Globus pallidus (tissue), 1 donor: ENCODE measurements at regions not wholly inside any gene's neighbourhood (a gene's known extent, or its start where the extent isn't known, plus 50 kb on each side); places are given as distances from the start of the nearest gene placed in this dataset.

Experiments
- DNase-seq: peaks from one replicate; pipeline ENCODE4 v3.0.0-alpha.2; 2015; ENCODE audit warnings: low spot score

DNA sequence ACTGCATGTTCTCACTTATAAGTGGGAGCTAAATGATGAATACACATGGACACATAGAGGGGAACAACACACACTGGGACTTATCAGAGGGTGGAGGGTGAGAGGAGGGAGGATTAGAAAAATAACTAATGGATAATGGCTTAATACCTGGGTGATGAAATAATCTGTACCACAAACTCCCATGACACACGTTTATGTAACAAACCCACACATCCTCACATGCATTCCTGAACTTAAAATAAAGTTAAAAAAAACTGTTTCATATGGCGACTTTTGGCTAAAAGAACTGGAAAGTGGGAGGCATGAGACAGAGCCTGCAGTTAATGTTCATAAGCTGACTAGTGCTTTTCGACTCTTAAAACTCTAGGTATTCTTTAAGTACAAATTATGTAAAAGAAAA lies 98.9 kb upstream of the NPFFR2 start:
- no peak for DNase-seq

DNA sequence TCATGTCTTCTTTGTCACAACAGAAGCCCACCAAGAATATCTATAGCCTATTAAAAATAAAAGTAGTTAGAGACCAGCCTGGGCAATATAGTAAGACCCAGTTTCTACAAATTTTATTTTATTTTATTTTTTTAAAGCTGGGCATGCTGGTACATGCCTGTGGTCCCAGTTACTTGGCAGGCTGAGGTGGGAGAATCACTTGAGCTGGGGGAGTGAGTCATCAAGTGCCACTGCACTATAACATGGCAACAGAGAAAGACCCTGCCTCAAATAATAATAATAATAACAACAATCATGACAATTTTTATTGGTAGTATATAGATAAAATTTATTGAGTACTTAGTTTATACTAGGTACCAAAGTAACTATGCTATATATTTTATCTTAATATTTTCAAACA lies 93.0 kb upstream of the NPFFR2 start:
- DNase-seq, result no peak

DNA sequence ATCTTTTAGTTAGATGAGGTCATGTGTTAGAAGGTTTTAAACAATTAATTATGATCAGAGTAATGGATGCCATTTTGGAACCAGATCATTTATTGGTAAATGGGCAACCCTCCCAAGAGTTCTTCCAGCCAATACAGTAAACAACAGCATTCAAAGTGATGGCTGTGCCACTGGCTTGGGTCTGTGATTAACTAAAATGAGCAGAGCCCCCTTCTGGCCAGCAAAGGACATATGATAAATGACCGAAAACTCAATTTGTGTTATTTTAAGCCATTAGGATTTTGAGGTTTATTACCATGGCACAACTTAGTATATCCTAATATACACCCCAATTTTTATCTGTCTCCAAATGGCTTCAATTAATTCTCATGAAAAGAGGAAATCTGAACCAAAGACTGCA lies 90.8 kb upstream of the NPFFR2 start:
- DNase-seq, result peak; percentile 2

DNA sequence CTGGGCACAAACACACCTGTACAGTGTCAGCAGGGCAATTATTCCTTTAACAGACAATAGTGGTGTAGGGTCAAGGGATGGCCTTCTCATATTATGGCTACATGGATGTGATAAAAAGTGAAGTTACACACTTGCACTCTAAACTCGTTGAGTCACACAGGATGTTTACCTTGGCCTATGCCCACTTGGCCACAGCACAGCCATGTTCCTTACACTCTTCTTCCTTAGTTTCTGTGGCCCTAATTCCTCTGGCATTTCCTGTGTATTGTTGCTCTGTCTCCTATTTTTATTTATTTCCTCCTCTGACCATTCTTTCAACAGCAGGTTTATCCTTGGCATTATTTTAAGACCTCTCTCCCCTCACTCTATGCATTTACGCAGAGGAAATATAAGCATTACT lies 86.8 kb upstream of the NPFFR2 start:
- no peak for DNase-seq

DNA sequence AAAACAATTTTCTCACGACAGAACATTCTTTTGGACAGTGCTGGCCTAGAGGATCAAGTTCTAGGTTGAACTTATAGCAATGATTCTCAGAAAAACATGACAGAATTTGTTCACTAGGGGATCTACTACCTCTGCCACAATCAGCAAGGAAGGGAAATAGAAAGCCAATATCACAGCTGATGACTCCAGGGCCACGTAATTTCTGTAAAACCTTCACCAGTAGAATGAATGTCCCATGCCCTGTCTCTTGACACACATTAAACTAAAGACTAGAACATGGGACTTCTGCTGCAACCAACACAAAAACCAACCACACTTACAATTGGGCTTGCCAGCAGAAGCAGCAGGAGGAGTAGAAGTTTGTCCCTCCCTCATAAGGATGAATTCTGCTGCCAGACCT lies 86.0 kb upstream of the NPFFR2 start:
- no peak for DNase-seq

DNA sequence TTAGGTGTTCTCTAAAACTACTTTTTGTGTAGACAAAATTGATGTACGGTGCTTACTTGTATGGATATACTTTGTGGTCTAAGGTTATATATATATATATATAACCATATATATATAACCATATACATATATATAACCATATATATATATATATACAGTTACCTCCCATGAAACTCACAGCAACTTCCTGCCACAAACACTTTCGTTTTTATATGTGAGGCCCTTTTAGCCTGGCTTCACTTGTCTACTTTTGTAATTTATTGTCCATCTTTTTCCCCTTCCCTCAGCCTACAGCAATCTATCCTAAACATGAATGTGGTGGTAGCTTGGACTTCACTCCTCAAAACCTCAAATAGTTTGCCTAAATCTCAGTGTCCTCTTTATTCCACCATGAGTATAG lies 72.8 kb upstream of the NPFFR2 start:
- no peak for DNase-seq

DNA sequence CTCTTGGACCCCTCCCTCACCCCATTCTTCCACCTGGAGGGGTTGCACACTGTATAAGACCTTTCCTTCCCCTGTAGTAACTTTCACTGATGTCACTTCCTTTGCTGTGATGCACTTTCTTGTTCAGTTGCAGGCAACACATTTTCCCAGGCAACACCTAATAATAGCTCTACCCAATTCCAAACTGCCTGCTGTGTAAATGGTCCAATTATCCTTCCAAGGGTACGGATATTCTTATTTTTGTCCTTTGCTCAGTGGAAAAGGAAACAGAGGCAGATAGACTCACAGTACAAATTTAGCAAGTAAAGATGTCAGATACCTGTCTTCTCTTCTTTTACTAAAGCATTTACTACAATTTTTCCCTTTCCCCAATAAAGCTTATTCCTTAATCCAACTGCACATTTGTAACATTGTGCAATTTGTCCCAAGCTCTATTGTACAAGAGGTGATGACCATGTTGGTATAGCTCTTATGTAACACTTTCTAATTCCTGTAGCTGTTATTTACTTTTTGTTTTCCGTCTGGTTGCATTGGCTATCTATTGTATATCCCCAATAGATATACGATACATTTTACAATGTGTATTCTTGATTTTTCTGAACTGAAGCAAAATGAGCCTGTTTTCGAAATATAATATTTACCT lies 69.1 kb upstream of the NPFFR2 start:
- no peak for DNase-seq

DNA sequence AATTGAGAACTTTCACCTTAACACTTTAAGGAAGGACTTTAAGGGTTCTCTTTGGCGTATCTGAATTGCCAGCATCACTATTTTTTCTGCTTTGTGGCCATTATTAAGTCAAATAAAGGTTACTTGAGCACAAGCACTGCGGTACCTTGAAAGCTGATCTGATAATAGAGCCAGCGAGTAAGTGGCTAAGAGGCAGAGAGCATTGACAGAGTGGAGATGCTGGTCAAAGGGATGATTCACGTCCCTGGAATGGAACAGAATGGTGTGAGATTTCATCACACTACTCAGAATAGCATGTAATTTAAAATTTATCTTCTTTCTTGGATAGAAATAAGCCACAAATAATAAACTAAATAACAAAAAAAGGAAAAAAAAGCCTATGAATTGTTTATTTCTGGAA lies 57.1 kb upstream of the NPFFR2 start:
- no peak for DNase-seq

DNA sequence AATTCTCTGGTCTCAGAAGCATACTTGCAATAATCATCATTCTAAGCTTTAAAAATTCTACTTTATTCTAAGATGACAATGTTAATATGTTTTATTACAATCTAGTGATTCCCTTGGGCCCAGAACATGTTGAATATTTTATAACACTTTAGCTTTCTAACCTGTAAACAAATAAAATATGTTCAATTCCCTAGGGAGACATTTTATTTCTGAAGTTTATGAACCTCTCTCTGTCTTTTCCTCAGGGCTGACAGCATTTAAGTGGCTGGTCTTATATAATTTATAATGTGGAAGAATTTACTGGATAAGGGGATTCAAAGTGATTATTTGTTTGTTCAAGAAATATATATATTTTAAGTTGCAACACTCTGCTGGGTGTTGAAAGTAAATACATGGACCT lies 55.3 kb upstream of the NPFFR2 start:
- no peak for DNase-seq

DNA sequence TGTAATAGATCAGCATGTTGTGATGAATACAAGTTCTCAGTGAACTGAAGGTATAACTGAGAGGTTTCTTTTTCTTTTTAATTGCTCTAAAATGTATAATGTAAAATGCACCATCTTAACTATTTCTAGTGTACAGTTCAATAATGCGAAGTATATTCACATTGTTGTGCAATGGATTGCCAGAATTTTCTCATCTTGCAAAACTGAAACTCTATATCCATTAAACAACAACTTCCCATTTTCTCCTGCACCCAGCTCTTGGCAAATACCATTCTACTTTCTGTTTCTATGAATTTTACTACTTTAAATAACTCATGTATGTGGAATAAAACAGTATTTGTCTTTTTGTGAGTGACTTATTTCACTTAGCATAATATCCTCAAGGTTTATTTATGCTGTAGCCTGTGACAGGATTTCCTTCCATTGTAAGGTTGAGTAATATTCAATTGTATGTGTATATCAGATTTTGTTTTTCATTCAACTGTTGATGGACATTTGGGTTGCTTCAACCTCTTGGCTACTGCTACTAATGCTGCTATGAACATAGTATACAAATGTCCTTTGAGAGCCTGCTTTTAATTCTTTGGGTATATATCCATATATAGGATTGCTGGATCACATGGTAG lies 53.5 kb upstream of the NPFFR2 start:
- DNase-seq, result no peak

DNA sequence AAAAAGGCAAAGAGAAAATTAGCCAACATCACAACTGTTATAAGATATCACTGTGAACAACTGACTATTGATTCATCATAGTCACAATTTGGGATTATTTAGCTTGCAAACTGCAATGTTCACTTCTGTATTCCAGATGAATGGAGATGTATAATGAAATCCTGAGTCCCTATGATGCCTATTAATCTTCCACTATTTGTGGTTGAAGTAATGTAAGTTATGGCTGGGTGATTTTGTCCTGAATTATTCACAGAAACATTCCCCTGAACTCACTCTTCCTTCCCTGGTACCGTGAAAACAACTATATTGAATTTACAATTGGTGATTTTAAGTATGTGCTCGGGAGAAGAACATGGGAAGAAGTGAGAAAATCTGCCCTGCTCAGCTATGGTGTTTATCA lies 50.8 kb upstream of the NPFFR2 start:
- DNase-seq, result no peak
